MM.1S (cell line): ENCODE measurements at regions not wholly inside any gene's neighbourhood (a gene's known extent, or its start where the extent isn't known, plus 50 kb on each side); places are given as distances from the start of the nearest gene placed in this dataset.

Experiments used
- DNase-seq: peaks from one replicate; pipeline ENCODE4 v3.0.0-alpha.2; 2015
- H2AFZ ChIP-seq: fragments of 300-600 bp; sonication (generic); 2 replicates; pipeline ENCODE4 v1.6.0; 2016; ENCODE audit warnings: antibody characterized with exemption, low read length
- H3F3A ChIP-seq: fragments of 300-600 bp; sonication (generic); 2 replicates; pipeline ENCODE4 v1.6.1; 2016; ENCODE audit warnings: mild to moderate bottlenecking, antibody characterized with exemption, low read length, moderate library complexity, mixed read lengths; ENCODE audit not compliant: insufficient read depth
- H3K27ac ChIP-seq: fragments of 300-600 bp; sonication (generic); 2 replicates; pipeline ENCODE4 v1.5.1; 2016; ENCODE audit warnings: mild to moderate bottlenecking, low read length
- H3K27me3 ChIP-seq: fragments of 300-600 bp; sonication (generic); replicated peaks from 2 replicates; pipeline ENCODE4 v1.6.0; 2016; ENCODE audit warnings: low read length; ENCODE audit not compliant: insufficient read depth
- H3K36me3 ChIP-seq: fragments of 300-600 bp; sonication (generic); replicated peaks from 2 replicates; pipeline ENCODE4 v1.6.1; 2016; ENCODE audit warnings: mild to moderate bottlenecking, low read length, mixed read lengths; ENCODE audit not compliant: insufficient read depth
- H3K4me1 ChIP-seq: fragments of 300-600 bp; sonication (generic); 2 replicates; pipeline ENCODE4 v1.6.1; 2016; ENCODE audit warnings: low read length, mixed read lengths
- H3K4me2 ChIP-seq: fragments of 300-600 bp; sonication (generic); 2 replicates; pipeline ENCODE4 v1.6.0; 2016; ENCODE audit warnings: low read depth, low read length
- H3K4me3 ChIP-seq: fragments of 300-600 bp; sonication (generic); 2 replicates; pipeline ENCODE4 v1.5.1; 2016; ENCODE audit warnings: low read length, mixed read lengths
- H3K79me2 ChIP-seq: fragments of 300-600 bp; sonication (generic); 2 replicates; pipeline ENCODE4 v1.6.1; 2016; ENCODE audit warnings: mixed run types, low read length, mixed read lengths
- H3K9ac ChIP-seq: fragments of 300-600 bp; sonication (generic); 2 replicates; pipeline ENCODE4 v1.6.1; 2016; ENCODE audit warnings: low read length, mixed read lengths
- H3K9me2 ChIP-seq: fragments of 300-600 bp; sonication (generic); replicated peaks from 2 replicates; pipeline ENCODE4 v1.6.1; 2016; ENCODE audit warnings: mild to moderate bottlenecking, low read length, mixed read lengths; ENCODE audit not compliant: insufficient read depth
- H3K9me3 ChIP-seq: fragments of 300-600 bp; sonication (generic); replicated peaks from 2 replicates; pipeline ENCODE4 v1.6.1; 2016; ENCODE audit warnings: mild to moderate bottlenecking, low read length, mixed read lengths; ENCODE audit not compliant: insufficient read depth
- H4K20me1 ChIP-seq: fragments of 300-600 bp; sonication (generic); 2 replicates; pipeline ENCODE4 v1.6.1; 2016; ENCODE audit warnings: mild to moderate bottlenecking, low read length, moderate library complexity, mixed read lengths; ENCODE audit not compliant: insufficient read depth
- CTCF ChIP-seq: fragments of 300-600 bp; sonication (generic); IDR thresholded peaks from 2 replicates; pipeline ENCODE4 v1.5.1; 2016; ENCODE audit warnings: antibody characterized with exemption, low read length, mixed read lengths
- EZH2 ChIP-seq: fragments of 300-600 bp; sonication (generic); optimal IDR thresholded peaks from 2 replicates; pipeline ENCODE3; 2017; ENCODE audit warnings: low read depth, mild to moderate bottlenecking, antibody characterized with exemption, low read length, mixed read lengths
- EZH2phosphoT487 ChIP-seq: fragments of 300-600 bp; sonication (generic); IDR thresholded peaks from 2 replicates; pipeline ENCODE4 v1.6.1; 2018; ENCODE audit warnings: antibody characterized with exemption, low read length

GRCh38 chr6:23823421-23823820 is 302.6 kb upstream of the NRSN1 start:
- Histone ChIP-seq H2AFZ (no peak overlapping the region), H3K36me3 (no peaks in the 10 kb centered on the region), H3K9me2 (no peaks in the 10 kb centered on the region), H3K4me2 (no peak overlapping the region), H3K27ac (no peak overlapping the region), H3K4me1 (no peaks in the 10 kb centered on the region), H3F3A (no peaks in the 10 kb centered on the region), H3K27me3 (no peaks in the 10 kb centered on the region), H3K9ac (no peak overlapping the region), H3K9me3 (no peaks in the 10 kb centered on the region), H3K79me2 (no peaks in the 10 kb centered on the region), H3K4me3 (no peak overlapping the region), H4K20me1 (no peaks in the 10 kb centered on the region)
- TF ChIP-seq EZH2 (no peak), CTCF (no peak), EZH2phosphoT487 (no peak)
- DNase-seq = no peak

DNA sequence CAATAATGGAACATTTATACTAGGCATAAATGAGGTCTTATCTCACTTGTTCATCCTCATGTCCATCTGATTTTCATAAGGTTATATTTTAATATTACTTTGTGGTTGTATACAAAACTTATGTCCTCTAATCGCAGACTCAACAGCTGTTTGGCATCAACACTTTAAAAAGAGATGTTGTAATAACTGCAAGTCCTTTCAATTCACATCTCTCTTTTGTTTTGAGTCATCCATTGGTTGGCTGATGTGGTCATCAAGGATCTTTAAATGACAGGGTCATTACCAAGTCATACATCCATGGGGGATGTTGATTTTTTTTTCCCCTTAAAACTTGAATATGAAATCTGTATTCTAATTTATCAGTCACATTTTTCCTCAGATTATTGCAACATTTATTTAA is 299.4 kb upstream of the NRSN1 start:
- no peaks in the 10 kb centered on the region for H3K27me3 ChIP-seq
- H3K9me2 ChIP-seq = no peaks in the 10 kb centered on the region; the same call in 1 of the 2 replicates
- H2AFZ ChIP-seq = no peak overlapping the region
- no peak for DNase-seq
- no peak overlapping the region for H3K4me3 ChIP-seq
- H3K79me2 ChIP-seq = no peaks in the 10 kb centered on the region
- H3K36me3 ChIP-seq = no peaks in the 10 kb centered on the region
- no peaks in the 10 kb centered on the region for H4K20me1 ChIP-seq
- no peaks in the 10 kb centered on the region for H3F3A ChIP-seq
- H3K9ac ChIP-seq = no peak overlapping the region
- TF ChIP-seq CTCF = no peak
- TF ChIP-seq EZH2 = no peak
- no peak for TF ChIP-seq EZH2phosphoT487
- no peak overlapping the region for H3K27ac ChIP-seq
- H3K9me3 ChIP-seq = no peaks in the 10 kb centered on the region
- H3K4me2 ChIP-seq = no peak overlapping the region
- H3K4me1 ChIP-seq = no peaks in the 10 kb centered on the region

DNA sequence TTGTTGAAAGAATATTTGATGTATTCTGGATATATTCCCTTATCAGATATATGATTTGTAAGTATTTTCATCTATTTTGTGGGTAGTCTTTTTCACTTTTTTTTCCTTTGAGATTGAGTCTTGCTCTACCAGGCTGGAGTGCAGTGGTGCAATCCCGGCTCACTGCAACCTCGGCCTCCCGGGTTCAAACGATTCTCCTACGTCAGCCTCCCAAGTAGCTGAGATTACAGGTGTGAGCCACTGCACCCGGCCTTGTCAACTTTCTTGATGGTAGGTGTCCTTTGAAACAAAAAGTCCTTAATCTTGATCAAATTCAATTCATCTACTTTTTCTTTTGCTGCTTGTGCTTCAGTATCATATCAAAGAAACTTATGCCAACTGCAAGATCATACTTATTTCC is 297.2 kb upstream of the NRSN1 start:
- H3K79me2 ChIP-seq = no peaks in the 10 kb centered on the region
- H3K36me3 ChIP-seq = no peaks in the 10 kb centered on the region
- no peak for TF ChIP-seq EZH2
- no peak for TF ChIP-seq EZH2phosphoT487
- TF ChIP-seq CTCF = no peak
- H3K4me2 ChIP-seq = no peak overlapping the region
- H3K27ac ChIP-seq = no peak overlapping the region
- H3K4me3 ChIP-seq = no peak overlapping the region
- no peaks in the 10 kb centered on the region for H3K4me1 ChIP-seq
- DNase-seq = no peak
- no peaks in the 10 kb centered on the region for H3K27me3 ChIP-seq
- no peak overlapping the region for H3K9ac ChIP-seq
- H3K9me2 ChIP-seq = no peaks in the 10 kb centered on the region; the same call in 1 of the 2 replicates
- H3F3A ChIP-seq = no peaks in the 10 kb centered on the region
- no peaks in the 10 kb centered on the region for H3K9me3 ChIP-seq
- no peak overlapping the region for H2AFZ ChIP-seq
- no peaks in the 10 kb centered on the region for H4K20me1 ChIP-seq
